Stimulated activated CD8-positive, alpha-beta memory T cell treated with anti-CD3 and anti-CD28 coated beads, Interleukin-15, amount 100 ng/mL, for 24 hours (primary cell): ENCODE measurements at regions not wholly inside any gene's neighbourhood (a gene's known extent, or its start where the extent isn't known, plus 50 kb on each side); places are given as distances from the start of the nearest gene placed in this dataset.

Source experiments
- DNase-seq: peaks from one replicate; pipeline ENCODE4 v3.0.0-alpha.2; 2020; ENCODE audit warnings: low read depth

- no peak for DNase-seq
Observed at GRCh38 chr2:12970861-12971260, 254.1 kb downstream of the TRIB2 start.

DNA sequence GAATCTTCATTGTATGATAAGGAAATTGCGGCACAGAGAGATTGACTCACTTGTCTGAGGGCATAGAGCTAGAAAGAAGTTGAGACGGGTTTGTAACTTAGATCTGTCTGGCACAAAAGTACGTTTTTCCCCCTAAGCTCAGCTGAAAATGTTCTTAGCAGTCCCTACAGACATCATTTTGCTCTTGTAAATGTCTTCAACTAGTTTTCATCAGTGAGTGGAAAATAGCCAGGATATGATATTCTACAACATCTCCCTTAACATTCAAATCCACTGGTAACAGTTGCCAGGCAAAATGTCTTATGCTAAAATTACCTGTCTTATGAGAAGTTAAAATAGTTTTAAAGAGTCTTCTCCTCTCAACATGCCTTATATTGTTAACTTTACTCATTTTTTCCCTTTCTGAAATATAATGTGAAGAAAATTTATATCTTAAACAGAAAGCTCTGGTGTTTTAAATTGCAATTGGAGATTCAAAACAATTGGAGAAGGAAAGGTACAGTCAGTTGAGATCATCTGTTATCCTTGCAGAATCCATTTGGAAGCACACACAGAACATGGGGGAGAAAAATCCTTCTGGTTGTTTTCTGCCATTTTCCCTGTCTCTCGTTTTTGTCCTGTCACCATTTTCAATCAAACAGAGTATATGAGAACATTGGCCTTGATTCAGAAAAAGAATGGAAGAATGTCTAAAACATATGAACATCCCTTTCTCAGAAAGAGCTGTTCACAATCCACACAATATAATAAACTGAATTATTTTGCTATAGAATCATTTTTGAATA, 255.0 kb downstream of the TRIB2 start:
- no peak for DNase-seq

DNA sequence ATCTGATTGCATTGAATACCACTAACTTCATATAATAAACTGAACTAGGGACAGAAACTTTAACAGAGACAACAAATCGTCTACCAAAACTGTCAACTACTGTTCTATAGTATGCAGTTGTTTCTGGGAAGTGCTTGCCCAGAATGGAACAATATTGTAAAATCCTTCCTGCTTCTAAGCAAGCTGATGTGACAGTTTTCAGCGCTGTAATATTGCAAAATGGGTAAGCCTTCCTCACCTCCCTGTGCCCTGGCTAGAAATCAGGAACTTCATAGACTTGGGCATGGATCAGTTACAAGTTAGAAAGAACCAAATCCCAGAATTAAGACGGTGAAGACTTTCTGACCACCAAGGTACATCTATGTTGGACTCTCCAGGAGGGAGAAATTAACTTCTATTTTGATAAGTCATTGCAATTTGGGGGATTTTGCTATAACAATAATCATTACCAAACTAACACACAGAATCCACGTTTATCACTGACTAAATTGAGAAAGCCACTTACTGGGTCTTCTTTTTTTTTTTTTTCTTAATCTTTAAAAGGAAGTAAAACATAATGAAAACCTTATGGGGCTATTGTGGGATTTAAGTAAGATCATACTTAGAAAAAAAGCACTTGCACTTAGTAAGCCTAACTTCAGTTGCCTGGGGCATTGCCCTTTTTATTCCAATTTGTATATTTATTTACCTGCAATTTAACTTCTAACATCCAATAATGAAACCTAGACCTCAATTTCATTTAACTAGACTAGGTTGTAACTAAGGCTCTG, 261.5 kb downstream of the TRIB2 start:
- no peak for DNase-seq

DNA sequence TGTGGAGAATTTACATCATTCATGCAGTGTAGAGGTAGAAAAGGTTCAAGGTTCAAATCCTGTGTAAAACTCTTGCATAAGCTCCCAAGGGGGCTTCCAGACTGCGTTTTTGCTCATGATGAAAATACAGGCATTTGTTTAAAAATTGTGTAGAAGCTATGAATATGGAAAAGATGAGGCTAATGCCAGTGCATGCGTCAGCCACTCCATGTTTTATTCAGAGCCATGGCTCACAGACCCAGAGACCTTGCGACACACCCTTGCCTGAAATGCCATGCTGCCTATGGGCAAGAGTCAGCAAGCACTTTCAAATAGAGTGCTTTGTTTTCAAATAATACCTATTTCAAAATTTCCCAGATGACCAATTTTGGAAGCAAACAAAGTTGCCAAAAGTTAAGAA, 262.3 kb downstream of the TRIB2 start:
- no peak for DNase-seq

DNA sequence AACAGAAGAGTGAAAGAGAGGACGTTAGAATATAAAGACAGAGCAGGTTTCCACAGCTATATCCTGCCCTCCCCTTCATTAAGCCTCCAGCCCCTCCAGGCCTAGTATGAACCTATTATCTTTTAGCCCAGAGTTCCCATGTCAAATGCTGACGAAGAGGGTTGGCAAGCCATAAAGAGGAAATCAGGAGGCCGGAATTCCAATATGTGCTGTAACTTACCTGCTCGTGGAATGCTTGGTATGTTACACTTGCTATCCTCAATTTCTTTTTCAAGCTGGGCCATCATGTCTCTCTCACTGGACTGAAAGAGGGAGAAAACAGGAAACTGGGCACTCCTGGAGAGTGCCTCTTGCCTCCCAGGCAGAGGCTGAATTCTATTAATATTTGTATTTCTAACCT, 264.1 kb downstream of the TRIB2 start:
- DNase-seq, result no peak

DNA sequence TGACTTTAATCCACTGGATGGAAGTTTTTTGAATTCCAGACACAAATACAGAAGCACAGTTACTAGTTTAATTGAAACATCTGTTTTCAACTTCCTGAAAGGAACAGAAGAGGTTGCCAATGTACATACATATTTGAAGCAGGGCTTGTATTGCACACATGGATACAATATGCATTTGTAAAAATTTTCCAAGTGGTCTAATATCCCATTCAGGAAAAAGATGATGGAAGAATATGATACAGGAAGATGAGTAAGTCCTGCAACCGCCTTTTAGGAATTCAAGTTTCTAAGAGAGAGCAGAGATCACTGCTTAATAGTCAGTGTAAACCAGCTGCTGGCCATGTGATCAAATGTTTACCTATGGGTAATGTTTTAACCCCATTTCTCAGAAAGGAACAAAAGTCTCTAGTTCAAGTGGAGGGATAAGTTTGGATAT, 265.4 kb downstream of the TRIB2 start:
- no peak for DNase-seq

- DNase-seq, result no peak
Observed at GRCh38 chr2:12987246-12987645, 270.5 kb downstream of the TRIB2 start.

DNA sequence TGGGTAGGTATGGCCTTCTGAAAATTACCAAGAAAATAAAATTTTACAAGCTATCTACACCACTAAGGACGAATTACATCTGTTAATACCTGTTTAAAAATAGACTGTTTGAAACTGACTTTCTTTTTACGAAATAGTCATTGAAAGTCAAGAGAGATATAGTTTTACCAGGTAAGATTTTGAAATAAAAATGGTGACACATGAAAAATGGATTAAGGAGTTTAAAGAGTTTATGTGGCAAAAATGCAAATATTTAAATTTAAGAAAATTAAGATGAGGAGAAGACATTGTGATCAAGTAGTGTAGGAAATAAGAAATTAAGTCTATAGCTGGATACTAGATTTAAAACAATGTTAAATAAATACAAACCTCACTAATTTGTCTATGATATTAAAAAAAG, 271.5 kb downstream of the TRIB2 start:
- no peak for DNase-seq

DNA sequence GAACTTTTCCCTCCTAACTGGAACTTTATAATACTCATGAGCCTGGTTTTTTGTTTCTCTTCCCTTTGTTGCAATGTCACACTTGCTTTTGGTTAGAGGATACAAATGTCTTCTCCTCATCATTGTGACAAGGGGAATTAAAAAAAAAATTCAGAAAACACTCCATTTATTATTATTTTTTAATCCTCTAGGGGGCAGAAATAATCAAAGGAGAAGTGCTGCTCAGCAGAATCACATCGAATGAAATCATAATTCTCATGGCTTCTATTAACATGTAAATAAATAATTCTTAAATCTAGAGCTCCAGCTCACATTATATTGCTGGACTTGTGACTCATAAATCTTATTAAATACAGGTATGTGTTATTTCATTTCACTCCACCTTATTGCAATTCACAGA, 273.8 kb downstream of the TRIB2 start:
- DNase-seq, result no peak

DNA sequence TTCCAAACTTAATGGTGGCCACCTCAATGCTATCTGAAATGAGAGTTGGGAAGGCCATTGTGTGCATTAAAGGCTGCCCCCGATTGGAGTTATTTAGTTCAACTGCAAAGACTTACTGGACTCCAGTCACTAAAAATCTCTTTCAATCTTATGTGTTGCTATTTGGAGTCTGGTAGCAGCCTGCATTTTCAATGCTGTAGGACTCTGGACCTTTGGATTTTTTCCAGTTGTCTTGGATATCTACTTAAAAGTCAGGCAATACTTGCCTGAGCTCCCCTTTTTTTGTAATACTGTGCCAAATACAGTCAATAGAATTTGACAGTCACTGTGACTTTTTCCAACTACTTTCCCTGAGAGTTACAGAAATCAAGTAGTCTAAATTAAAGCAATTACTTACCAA, 281.9 kb downstream of the TRIB2 start:
- no peak for DNase-seq

DNA sequence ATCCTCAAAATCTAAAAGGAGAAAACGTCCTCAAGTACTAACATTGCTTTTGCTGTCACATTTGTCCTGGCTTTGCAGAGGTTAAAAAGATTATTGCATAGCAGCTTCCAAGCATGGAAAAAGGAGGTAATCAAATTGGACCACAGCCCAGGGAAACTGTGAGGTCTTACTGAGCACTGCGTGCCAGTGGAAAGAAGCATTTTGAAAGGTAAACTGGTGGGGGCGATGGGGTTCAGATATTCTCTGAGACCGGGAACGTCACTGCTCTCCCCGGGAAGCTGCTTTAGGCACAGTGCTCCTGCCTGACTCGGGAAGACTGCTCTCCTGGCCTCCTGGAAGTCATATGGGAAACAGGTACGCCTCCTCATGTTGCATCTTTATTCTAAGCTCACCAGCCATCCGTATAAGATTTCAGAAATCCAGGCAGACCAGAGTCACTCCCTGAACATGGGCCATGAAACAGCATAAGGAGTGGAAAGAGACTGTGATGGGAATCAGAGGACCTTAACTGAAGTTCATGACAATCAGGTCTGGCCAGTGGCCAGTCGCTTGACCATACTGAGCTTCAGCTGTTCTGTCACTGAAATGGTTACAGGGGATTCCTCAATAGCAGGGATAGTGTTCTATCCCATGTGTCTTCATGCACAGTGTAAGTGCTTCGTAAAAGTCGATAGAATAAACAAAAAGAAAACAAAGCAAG, 284.1 kb downstream of the TRIB2 start:
- no peak for DNase-seq

DNA sequence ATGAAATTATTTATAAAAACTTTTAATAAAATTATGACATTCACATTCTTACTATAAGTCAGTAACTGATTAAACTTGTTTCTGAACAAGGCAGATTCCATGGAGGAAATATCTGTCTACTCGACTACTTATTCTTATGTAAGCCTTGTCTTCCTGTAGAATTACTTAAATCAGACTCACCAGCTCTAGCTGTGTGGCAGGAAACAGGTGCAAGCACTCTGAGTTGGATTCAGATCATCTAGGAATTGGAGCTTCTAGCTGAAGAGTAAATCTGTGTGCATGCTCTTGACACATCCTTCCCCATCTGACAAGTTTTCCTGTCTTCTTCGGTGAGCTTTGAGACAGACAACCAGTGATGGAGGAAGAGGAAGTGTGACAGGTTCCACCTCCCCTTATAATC, 284.7 kb downstream of the TRIB2 start:
- DNase-seq, result no peak

- no peak for DNase-seq
Observed at GRCh38 chr2:13002536-13003331, 286.0 kb downstream of the TRIB2 start.

GRCh38 chr2:13003500-13003899, 286.8 kb downstream of the TRIB2 start:
- no peak for DNase-seq

GRCh38 chr2:13005048-13005447, 288.3 kb downstream of the TRIB2 start:
- no peak for DNase-seq

DNA sequence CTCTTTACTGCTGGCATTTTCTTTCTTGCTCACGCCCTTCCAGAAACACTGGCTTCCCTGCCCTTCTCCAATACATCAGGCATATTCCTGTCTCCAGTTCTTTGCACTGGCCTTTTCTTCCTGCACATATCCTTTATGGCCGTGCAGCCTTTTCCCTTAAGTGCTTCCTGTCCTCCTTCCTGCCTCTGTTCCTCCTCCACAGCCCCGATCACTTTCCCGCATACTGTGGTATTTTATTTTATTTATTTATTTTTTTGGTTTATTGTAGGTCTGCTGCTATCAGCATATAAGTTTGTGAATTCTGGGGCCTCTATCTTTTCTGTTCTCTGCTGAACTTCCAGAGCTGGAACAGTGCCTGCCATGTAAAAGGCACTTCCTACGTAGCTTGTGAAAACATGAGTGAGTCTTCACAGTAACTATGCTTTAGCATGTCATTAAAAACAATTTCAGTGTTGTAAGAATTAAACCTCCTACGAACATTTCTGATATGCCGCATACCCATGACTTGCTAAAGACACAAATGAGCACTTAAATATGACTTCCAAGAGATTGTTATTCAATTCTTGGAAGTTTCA, 289.1 kb downstream of the TRIB2 start:
- DNase-seq, result no peak

DNA sequence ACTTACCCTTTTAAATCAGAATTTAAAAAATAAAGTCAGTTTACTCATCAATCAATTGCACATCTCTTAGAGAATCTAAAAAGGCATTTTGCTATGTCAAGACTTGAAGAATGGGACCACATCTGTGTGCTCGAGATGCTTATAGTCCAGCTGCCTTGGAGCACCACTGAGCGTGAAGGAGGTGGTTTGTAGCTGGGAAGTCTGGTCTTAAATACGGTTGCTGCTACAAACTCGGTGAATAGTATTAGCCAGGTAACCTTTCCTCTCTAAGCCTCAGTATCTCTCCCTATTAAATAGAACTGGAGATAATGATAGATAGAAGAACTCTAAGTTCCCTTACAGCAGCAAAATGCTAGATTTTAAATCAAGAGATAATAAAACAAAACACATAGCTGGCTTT, 289.7 kb downstream of the TRIB2 start:
- DNase-seq, result no peak

- peak; percentile 13 for DNase-seq
Observed at GRCh38 chr2:13006829-13007717, 290.3 kb downstream of the TRIB2 start.

GRCh38 chr2:13009027-13009642, 292.4 kb downstream of the TRIB2 start:
- DNase-seq, result no peak

GRCh38 chr2:13010283-13010682, 293.5 kb downstream of the TRIB2 start:
- no peak for DNase-seq
